Stimulated activated CD4-positive, alpha-beta T cell treated with anti-CD3 and anti-CD28 coated beads, Interleukin-1b, Interleukin-23, amount 100 ng/mL, for 4 hours (primary cell): ENCODE measurements at regions not wholly inside any gene's neighbourhood (a gene's known extent, or its start where the extent isn't known, plus 50 kb on each side); places are given as distances from the start of the nearest gene placed in this dataset.

Source experiments
- DNase-seq, 2 donors: peaks; one replicate each; pipeline ENCODE4 v3.0.0-alpha.2; 2020; ENCODE audit warnings: low read depth in 2 of 2

GRCh38 chr21:28827422-28827821 lies 165.3 kb downstream of the LTN1 start:
- no peak for DNase-seq

- no peak for DNase-seq
Observed at GRCh38 chr21:28826569-28826968, 166.1 kb downstream of the LTN1 start.

GRCh38 chr21:28826021-28826420 lies 166.7 kb downstream of the LTN1 start:
- no peak for DNase-seq

- DNase-seq: no peak
Observed at GRCh38 chr21:28823429-28823828, 169.2 kb downstream of the LTN1 start.

- DNase-seq: no peak
Observed at GRCh38 chr21:28822486-28823335, 170.0 kb downstream of the LTN1 start.

- DNase-seq: no peak
Observed at GRCh38 chr21:28822123-28822399, 170.6 kb downstream of the LTN1 start.

- no peak for DNase-seq
Observed at GRCh38 chr21:28821276-28822122, 171.2 kb downstream of the LTN1 start.

- no peak for DNase-seq
Observed at GRCh38 chr21:28818663-28819278, 173.9 kb downstream of the LTN1 start.

- no peak for DNase-seq
Observed at GRCh38 chr21:28817871-28818270, 174.8 kb downstream of the LTN1 start.

- no peak for DNase-seq
Observed at GRCh38 chr21:28811860-28812259, 180.8 kb downstream of the LTN1 start.

GRCh38 chr21:28810826-28811524 lies 181.7 kb downstream of the LTN1 start:
- no peak for DNase-seq

- DNase-seq: no peak
Observed at GRCh38 chr21:28805885-28806284, 186.8 kb downstream of the LTN1 start.

GRCh38 chr21:28804089-28804670 lies 188.5 kb downstream of the LTN1 start:
- no peak for DNase-seq

GRCh38 chr21:28801906-28802305 lies 190.8 kb downstream of the LTN1 start:
- DNase-seq: no peak

- no peak for DNase-seq
Observed at GRCh38 chr21:28799926-28800325, 192.8 kb downstream of the LTN1 start.

GRCh38 chr21:28798798-28799197 lies 193.9 kb downstream of the LTN1 start:
- DNase-seq: no peak

- DNase-seq: no peak
Observed at GRCh38 chr21:28795251-28795650, 197.4 kb downstream of the LTN1 start.

GRCh38 chr21:28794371-28794851 lies 198.3 kb downstream of the LTN1 start:
- DNase-seq: no peak

- no peak for DNase-seq
Observed at GRCh38 chr21:28793043-28793442, 199.6 kb downstream of the LTN1 start.

- DNase-seq: no peak
Observed at GRCh38 chr21:28791595-28792282, 200.9 kb downstream of the LTN1 start.

- DNase-seq: no peak
Observed at GRCh38 chr21:28790335-28790734, 202.3 kb downstream of the LTN1 start.
